HCT116 (cell line): ENCODE measurements at regions not wholly inside any gene's neighbourhood (a gene's known extent, or its start where the extent isn't known, plus 50 kb on each side); places are given as distances from the start of the nearest gene placed in this dataset.

Experiments used
- ATAC-seq: fragments of 200-7000 bp; cut with Tn5 transposase; 2 replicates; pipeline ENCODE4 v1.9.1; 2020; ENCODE audit warnings: mild to moderate bottlenecking, moderate library complexity
- BruUV-seq: library from RNA; stranded (reverse); fragments of 400-500 nt; replicated peaks from 2 replicates; lab custom pipeline; 2021; lab: Mats Ljungman, UMichigan
- CTCF ChIA-PET: fragments of 300-600 bp; sonication (Branson Sonifier 250); formaldehyde crosslinking; loops from one replicate; lab custom pipeline; 2021; ENCODE audit warnings: antibody characterized with exemption; lab: Charles Lee
- POLR2A ChIA-PET: fragments of 300-600, 350-600 bp; sonication (Branson Sonifier 250); formaldehyde crosslinking; loops from one replicate; lab custom pipeline; 2021; ENCODE audit warnings: antibody characterized with exemption; lab: Charles Lee
- RAD21 ChIA-PET, 2 experiments: fragments of 300-600 bp; sonication (Branson Sonifier 250); formaldehyde crosslinking; loops; one replicate each; lab custom pipeline; 2023; ENCODE audit warnings: low total read pairs in 2 of 2; ENCODE audit not compliant: uncharacterized antibody in 2 of 2, unreplicated experiment in 2 of 2, low non-redundant PET in 1 of 2; lab: Charles Lee
- DNase-seq: peaks from one replicate; pipeline ENCODE4 v3.0.0-alpha.2; 2010; ENCODE audit warnings: low read depth, low spot score
- H2AFZ ChIP-seq: fragments of 200-600 bp; shearing (Covaris generic), sonication (generic); 2 replicates; pipeline ENCODE4 v1.6.1; 2017; ENCODE audit warnings: low read depth, mixed run types, mixed read lengths, antibody characterized with exemption, low read length; ENCODE audit not compliant: poor library complexity, severe bottlenecking
- H3K27ac ChIP-seq: 2 replicates; pipeline ENCODE4 v1.5.1; 2012; ENCODE audit warnings: low read depth, low read length
- H3K27me3 ChIP-seq: fragments of 200-600 bp; sonication (generic); 2 replicates; pipeline ENCODE4 v1.6.1; 2016; ENCODE audit warnings: mixed run types, low read length, mixed read lengths; ENCODE audit not compliant: insufficient read depth
- H3K36me3 ChIP-seq, 2 experiments: fragments of 200-500 bp in 1 of 2; fragments of 200-600 bp in 1 of 2; sonication (Bioruptor generic) in 1 of 2; sonication (generic) in 1 of 2; 2 replicates each; pipeline versions ENCODE4 v1.5.1 to v1.6.1; 2014 to 2016; ENCODE audit warnings: low read length in 2 of 2, inconsistent platforms in 1 of 2, mixed read lengths in 1 of 2, mixed run types in 1 of 2; ENCODE audit not compliant: insufficient read depth in 2 of 2, control insufficient read depth in 1 of 2
- H3K4me1 ChIP-seq, 2 experiments: fragments of 200-600 bp in 1 of 2; sonication (generic) in 1 of 2; 2 replicates each; pipeline versions ENCODE4 v1.5.1 to v1.6.1; 2012 to 2017; ENCODE audit warnings: low read length in 2 of 2, inconsistent platforms in 1 of 2, mild to moderate bottlenecking in 1 of 2, mixed read lengths in 1 of 2, mixed run types in 1 of 2, moderate library complexity in 1 of 2; ENCODE audit not compliant: insufficient read depth in 2 of 2, control insufficient read depth in 1 of 2
- H3K4me2 ChIP-seq: fragments of 200-600 bp; sonication (generic); 2 replicates; pipeline ENCODE4 v1.6.1; 2017; ENCODE audit warnings: mixed run types, low read length, mixed read lengths
- H3K4me3 ChIP-seq, 2 experiments: fragments of 200-600 bp in 1 of 2; sonication (generic) in 1 of 2; replicated peaks in 1 of 2; 2 replicates each; pipeline ENCODE4 v1.5.1; 2011 to 2016; ENCODE audit warnings: low read length in 2 of 2, control low read depth in 1 of 2, low read depth in 1 of 2, mild to moderate bottlenecking in 1 of 2, mixed read lengths in 1 of 2, mixed run types in 1 of 2
- H3K79me2 ChIP-seq: fragments of 200-600 bp; sonication (generic); 2 replicates; pipeline ENCODE4 v1.6.1; 2017; ENCODE audit warnings: mild to moderate bottlenecking, mixed run types, low read length, moderate library complexity, mixed read lengths; ENCODE audit not compliant: insufficient read depth
- H3K9ac ChIP-seq: fragments of 200-600 bp; sonication (generic); 2 replicates; pipeline ENCODE4 v1.6.1; 2016; ENCODE audit warnings: low read length, mixed read lengths
- H3K9me2 ChIP-seq: fragments of 200-600 bp; sonication (generic), shearing (Covaris generic); 2 replicates; pipeline ENCODE4 v1.6.1; 2017; ENCODE audit warnings: mixed run types, mild to moderate bottlenecking, moderate library complexity; ENCODE audit not compliant: insufficient read depth
- H3K9me3 ChIP-seq, 2 experiments: fragments of 200-500 bp in 1 of 2; fragments of 200-600 bp in 1 of 2; sonication (Bioruptor generic) in 1 of 2; sonication (generic) in 1 of 2; 2 replicates each; pipeline ENCODE4 v1.6.1; 2014 to 2017; ENCODE audit warnings: low read length in 2 of 2, mixed read lengths in 2 of 2, inconsistent platforms in 1 of 2, low read depth in 1 of 2, mild to moderate bottlenecking in 1 of 2, mixed run types in 1 of 2, moderate library complexity in 1 of 2; ENCODE audit not compliant: control insufficient read depth in 1 of 2, insufficient read depth in 1 of 2
- H4K20me1 ChIP-seq: fragments of 200-600 bp; sonication (generic), shearing (Covaris generic); 2 replicates; pipeline ENCODE4 v1.6.1; 2017; ENCODE audit warnings: mixed run types, mild to moderate bottlenecking, moderate library complexity; ENCODE audit not compliant: insufficient read depth
- EGR1 ChIP-seq: IDR thresholded peaks from 2 replicates; pipeline ENCODE4 v1.6.1; 2012; ENCODE audit warnings: low read depth
- ELF1 ChIP-seq: IDR thresholded peaks from 2 replicates; pipeline ENCODE4 v1.6.1; 2012; ENCODE audit warnings: low read depth, borderline replicate concordance
- EZH2 ChIP-seq: fragments of 200-600 bp; sonication (generic); IDR thresholded peaks from 2 replicates; pipeline ENCODE4 v1.6.1; 2017; ENCODE audit warnings: antibody characterized with exemption, mixed run types
- FOSL1 ChIP-seq: IDR thresholded peaks from 2 replicates; pipeline ENCODE4 v1.6.1; 2012; ENCODE audit warnings: low read depth
- POLR2A ChIP-seq: IDR thresholded peaks from 2 replicates; pipeline ENCODE4 v1.7.0; 2011; ENCODE audit warnings: borderline replicate concordance; ENCODE audit not compliant: insufficient read depth, insufficient read length; ENCODE audit errors: extremely low read depth
- RAD21 ChIP-seq: IDR thresholded peaks from 2 replicates; pipeline ENCODE4 v1.6.1; 2012; ENCODE audit warnings: low read depth, mild to moderate bottlenecking
- REST ChIP-seq: IDR thresholded peaks from 2 replicates; pipeline ENCODE4 v1.6.1; 2012; ENCODE audit warnings: low read depth
- SIN3A ChIP-seq: IDR thresholded peaks from 2 replicates; pipeline ENCODE4 v1.6.1; 2012; ENCODE audit warnings: low read depth
- TCF7L2 ChIP-seq: IDR thresholded peaks from 2 replicates; pipeline ENCODE4 v1.7.0; 2011; ENCODE audit warnings: borderline replicate concordance, inconsistent platforms; ENCODE audit not compliant: insufficient read depth, insufficient read length; ENCODE audit errors: extremely low read depth
- YY1 ChIP-seq: IDR thresholded peaks from 2 replicates; pipeline ENCODE4 v1.6.1; 2011; ENCODE audit warnings: low read length, low read depth, moderate library complexity, mild to moderate bottlenecking; ENCODE audit not compliant: insufficient replicate concordance; ENCODE audit errors: extremely low read depth
- ZFX ChIP-seq: fragments of 450-650 bp; IDR thresholded peaks from 2 replicates; pipeline ENCODE4 v1.6.1; 2017
- ZNF274 ChIP-seq: fragments of 200-500 bp; sonication (Bioruptor generic); IDR thresholded peaks from 2 replicates; pipeline ENCODE4 v1.6.1; 2014; ENCODE audit warnings: mild to moderate bottlenecking, low read depth, low read length, inconsistent platforms
- intact Hi-C: fragments of 100-400 bp; cut with micrococcal nuclease; formaldehyde crosslinking; loops from 2 replicates; pipeline ENCODE4 v1.10.0; 2022

- ChIA-PET RAD21 (no interaction called here), CTCF (no interaction called here), POLR2A (no interaction called here)
- intact Hi-C loops: no loop called here
- H3K4me2 ChIP-seq: no peak overlapping the region
- H3K4me3 ChIP-seq: no peak overlapping the region
- no peak overlapping the region for H3K27ac ChIP-seq
- H4K20me1 ChIP-seq: no peaks in the 10 kb centered on the region
- TF ChIP-seq EZH2: no peak
- TF ChIP-seq ELF1: no peak
- H3K9me3 ChIP-seq: peaks cover 4 to 33% of the 10 kb centered on the region in 2 experiments; a peak in 2 of 4 replicates
- no peak overlapping the region for H2AFZ ChIP-seq
- no peaks in the 10 kb centered on the region for H3K9me2 ChIP-seq
- no peaks in the 10 kb centered on the region for H3K4me1 ChIP-seq
- BruUV-seq: no TSS peak
- no peaks in the 10 kb centered on the region for H3K27me3 ChIP-seq
- H3K9ac ChIP-seq: no peak overlapping the region
- ATAC-seq: no peak
- H3K79me2 ChIP-seq: no peaks in the 10 kb centered on the region
- H3K36me3 ChIP-seq: no peaks in the 10 kb centered on the region
- no peak for DNase-seq
These were observed 78.0 kb upstream of the FBXL7 start for GRCh38 chr5:15421921-15422412.

GRCh38 chr5:15421381-15421780, 78.6 kb upstream of the FBXL7 start:
- no peak overlapping the region for H3K4me2 ChIP-seq
- no peaks in the 10 kb centered on the region for H4K20me1 ChIP-seq
- CTCF ChIA-PET: no interaction called here
- no peak overlapping the region for H3K9ac ChIP-seq
- H3K4me1 ChIP-seq: no peaks in the 10 kb centered on the region
- RAD21 ChIA-PET: no interaction called here
- TF ChIP-seq SIN3A: no peak
- TF ChIP-seq REST: no peak
- no peak for TF ChIP-seq ZNF274
- TF ChIP-seq TCF7L2: no peak
- TF ChIP-seq FOSL1: no peak
- TF ChIP-seq YY1: no peak
- no peak for TF ChIP-seq RAD21
- TF ChIP-seq POLR2A: no peak
- TF ChIP-seq EGR1: no peak
- TF ChIP-seq ZFX: no peak
- no peak overlapping the region for H3K27ac ChIP-seq
- no TSS peak for BruUV-seq
- H3K9me3 ChIP-seq: peaks cover 4 to 33% of the 10 kb centered on the region in 2 experiments; a peak in 2 of 4 replicates
- H3K27me3 ChIP-seq: no peaks in the 10 kb centered on the region
- no peaks in the 10 kb centered on the region for H3K9me2 ChIP-seq
- no peak overlapping the region for H2AFZ ChIP-seq
- ATAC-seq: no peak
- intact Hi-C loops: no loop called here
- no peak overlapping the region for H3K4me3 ChIP-seq
- no peaks in the 10 kb centered on the region for H3K36me3 ChIP-seq
- POLR2A ChIA-PET: no interaction called here
- DNase-seq: no peak
- H3K79me2 ChIP-seq: no peaks in the 10 kb centered on the region
